Right lobe of liver (tissue), 6 donors: ENCODE measurements at regions not wholly inside any gene's neighbourhood (a gene's known extent, or its start where the extent isn't known, plus 50 kb on each side); places are given as distances from the start of the nearest gene placed in this dataset.

Source experiments
- ATAC-seq, 4 donors: fragments of 200-7000 bp; cut with Tn5 transposase; one replicate each; pipeline ENCODE4 v1.9.1; 2020; ENCODE audit warnings: mild to moderate bottlenecking in 4 of 4, moderate library complexity in 4 of 4
- DNase-seq, 3 donors: peaks; one replicate each; pipeline ENCODE4 v3.0.0-alpha.2; 2020
- H3K27ac ChIP-seq, 3 donors: fragments of 200-600 bp; one replicate each; pipeline ENCODE4 v1.8.0; 2022
- H3K27me3 ChIP-seq, 2 donors: fragments of 200-600 bp; one replicate each; pipeline ENCODE4 v1.8.0; 2022
- H3K36me3 ChIP-seq, 4 donors: fragments of 200-600 bp; sonication (generic) in 1 of 4; one replicate each; pipeline versions ENCODE4 v1.5.1 to v1.8.0; 2017 to 2022; ENCODE audit warnings: control low read depth in 1 of 4
- H3K4me1 ChIP-seq, 4 donors: fragments of 200-600 bp; sonication (generic) in 1 of 4; one replicate each; pipeline versions ENCODE4 v1.5.1 to v1.8.0; 2017 to 2022; ENCODE audit warnings: control low read depth in 1 of 4
- H3K4me3 ChIP-seq, 3 donors: fragments of 200-600 bp; one replicate each; pipeline ENCODE4 v1.8.0; 2022
- H3K9me3 ChIP-seq, 4 donors: fragments of 200-600 bp; sonication (generic) in 1 of 4; one replicate each; pipeline versions ENCODE4 v1.5.1 to v1.8.0; 2017 to 2022; ENCODE audit warnings: control low read depth in 1 of 4
- POLR2A ChIP-seq: fragments of 450-650 bp; IDR thresholded peaks from one replicate; pipeline ENCODE4 v1.6.1; 2017; ENCODE audit warnings: antibody characterized with exemption, mild to moderate bottlenecking
- WGBS: methylation state at CpG from one replicate; pipeline ENCODE4 v1.1.6; 2018; ENCODE audit warnings: low coverage, low lambda C conversion rate; ENCODE audit not compliant: insufficient coverage; ENCODE audit errors: missing lambda C conversion rate; 5-methylcytosine and 5-hydroxymethylcytosine counted together
- intact Hi-C, 2 donors: fragments of 100-400 bp; cut with DNase I; formaldehyde crosslinking; loops; one replicate each; pipeline versions ENCODE4 v1.11.2 to v1.14.1; 2022
- TF ChIP-seq, protein P1 (sequence below), 4 donors: fragments of 200-600 bp in 3 of 4; fragments of 450-650 bp in 1 of 4; IDR thresholded peaks; one replicate each; pipeline versions ENCODE4 v1.5.1 to v1.8.0; 2016 to 2022; ENCODE audit warnings: antibody characterized with exemption in 4 of 4, mild to moderate bottlenecking in 2 of 4
- donor health status: DM: no; HTN: yes; CAD: no.
- donor health status: DM: no; HTN: no; CAD: no.
- donor health status: DM: no; HTN: no; CAD: no.
- donor health status: DM: no; HTN: yes; CAD: no.
- donor health status: DM: no; HTN: yes; CAD: no.

DNA sequence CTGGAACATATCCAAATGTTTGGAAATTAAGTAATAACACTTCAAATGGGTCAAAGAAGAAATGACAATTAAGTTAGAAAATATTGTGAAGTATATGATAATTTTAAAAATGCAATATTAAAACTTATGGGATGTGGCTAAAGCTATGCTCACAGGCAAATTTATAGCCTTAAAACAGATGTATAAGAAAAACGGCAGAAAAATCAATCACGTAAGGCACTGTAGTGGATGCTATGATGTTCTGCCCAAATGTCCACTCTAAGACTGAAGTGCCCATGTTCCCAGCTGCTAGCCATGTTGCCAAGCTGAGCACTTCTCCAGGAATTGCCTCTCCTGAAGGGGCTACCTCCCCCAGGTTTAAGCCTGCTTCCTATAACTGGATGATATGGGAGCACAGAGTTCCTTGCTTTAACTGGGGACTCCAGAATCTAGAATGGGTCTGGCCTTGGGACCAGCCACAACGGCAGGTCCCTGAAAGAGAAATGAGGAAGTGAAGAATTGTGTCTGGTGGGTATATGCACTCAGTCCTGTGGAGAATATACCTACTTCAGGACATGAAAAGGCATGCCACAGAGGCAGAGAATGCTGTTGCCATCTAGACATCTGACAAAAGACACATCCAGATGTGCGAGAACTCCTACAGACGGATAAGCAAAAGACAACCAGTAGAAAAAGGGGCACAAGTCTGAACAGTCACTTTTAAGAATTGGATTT lies 78.2 kb upstream of the RXRA start:
- H3K27ac ChIP-seq = no peak overlapping the region
- 100% methylated on average over 2 of the region's 5 CpGs for WGBS
- peaks cover 0 to 4% (median 0%) of the 10 kb centered on the region in 4 donors for H3K9me3 ChIP-seq
- DNase-seq (peak in 1 of 3 donors; percentile 5), ATAC-seq (no peak)
- TF ChIP-seq, protein P1, sequence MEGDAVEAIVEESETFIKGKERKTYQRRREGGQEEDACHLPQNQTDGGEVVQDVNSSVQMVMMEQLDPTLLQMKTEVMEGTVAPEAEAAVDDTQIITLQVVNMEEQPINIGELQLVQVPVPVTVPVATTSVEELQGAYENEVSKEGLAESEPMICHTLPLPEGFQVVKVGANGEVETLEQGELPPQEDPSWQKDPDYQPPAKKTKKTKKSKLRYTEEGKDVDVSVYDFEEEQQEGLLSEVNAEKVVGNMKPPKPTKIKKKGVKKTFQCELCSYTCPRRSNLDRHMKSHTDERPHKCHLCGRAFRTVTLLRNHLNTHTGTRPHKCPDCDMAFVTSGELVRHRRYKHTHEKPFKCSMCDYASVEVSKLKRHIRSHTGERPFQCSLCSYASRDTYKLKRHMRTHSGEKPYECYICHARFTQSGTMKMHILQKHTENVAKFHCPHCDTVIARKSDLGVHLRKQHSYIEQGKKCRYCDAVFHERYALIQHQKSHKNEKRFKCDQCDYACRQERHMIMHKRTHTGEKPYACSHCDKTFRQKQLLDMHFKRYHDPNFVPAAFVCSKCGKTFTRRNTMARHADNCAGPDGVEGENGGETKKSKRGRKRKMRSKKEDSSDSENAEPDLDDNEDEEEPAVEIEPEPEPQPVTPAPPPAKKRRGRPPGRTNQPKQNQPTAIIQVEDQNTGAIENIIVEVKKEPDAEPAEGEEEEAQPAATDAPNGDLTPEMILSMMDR (IDR thresholded peaks at IDR 0.05) = no peak
- no peak for TF ChIP-seq POLR2A
- intact Hi-C loops = no loop called here
- H3K36me3 ChIP-seq = no peaks in the 10 kb centered on the region
- no peaks in the 10 kb centered on the region for H3K27me3 ChIP-seq
- peaks cover 0 to 13% (median 5%) of the 10 kb centered on the region in 4 donors for H3K4me1 ChIP-seq
- no peak overlapping the region for H3K4me3 ChIP-seq

DNA sequence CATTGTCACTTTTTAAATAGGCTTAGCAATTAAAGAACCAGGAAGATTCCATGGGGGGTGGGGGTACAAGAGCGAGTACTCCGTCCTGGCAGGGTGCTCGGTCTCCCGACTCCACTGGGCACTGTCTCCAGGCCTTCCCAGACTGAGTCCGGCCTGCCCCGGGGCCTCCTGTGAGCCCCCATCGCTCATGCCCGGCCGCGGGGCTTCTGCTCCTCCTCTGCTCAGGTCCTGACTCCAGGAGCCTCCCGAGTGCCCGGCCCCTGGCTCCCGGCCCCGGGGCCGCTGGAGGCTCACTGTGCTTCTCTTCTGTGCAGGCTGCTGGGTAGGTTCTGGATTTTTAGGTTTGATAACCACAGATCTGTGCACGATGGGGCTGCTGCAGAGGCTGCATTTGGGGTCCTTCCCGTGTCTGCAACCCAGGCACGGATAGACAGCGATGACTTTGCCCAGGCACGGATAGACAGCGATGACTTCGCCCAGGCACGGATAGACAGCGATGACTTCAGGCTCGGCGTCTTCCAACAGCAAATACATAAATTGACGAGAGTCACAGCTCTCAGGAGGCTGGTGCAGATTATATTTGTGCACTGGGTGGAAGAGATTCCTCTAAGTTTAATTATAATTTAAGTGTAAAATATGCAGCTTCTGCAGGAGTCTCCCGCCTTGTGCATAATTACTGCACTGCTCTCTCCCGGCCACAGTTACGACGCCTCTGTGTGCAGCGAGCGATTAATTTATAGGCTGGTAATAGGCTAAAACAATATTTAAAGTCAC lies 74.8 kb upstream of the RXRA start:
- 97% methylated on average over 7 of the region's 33 CpGs for WGBS
- peak in 1 of 3 donors; percentile 37 for DNase-seq
- peak in 1 of 4 donors; percentile 14 for ATAC-seq

DNA sequence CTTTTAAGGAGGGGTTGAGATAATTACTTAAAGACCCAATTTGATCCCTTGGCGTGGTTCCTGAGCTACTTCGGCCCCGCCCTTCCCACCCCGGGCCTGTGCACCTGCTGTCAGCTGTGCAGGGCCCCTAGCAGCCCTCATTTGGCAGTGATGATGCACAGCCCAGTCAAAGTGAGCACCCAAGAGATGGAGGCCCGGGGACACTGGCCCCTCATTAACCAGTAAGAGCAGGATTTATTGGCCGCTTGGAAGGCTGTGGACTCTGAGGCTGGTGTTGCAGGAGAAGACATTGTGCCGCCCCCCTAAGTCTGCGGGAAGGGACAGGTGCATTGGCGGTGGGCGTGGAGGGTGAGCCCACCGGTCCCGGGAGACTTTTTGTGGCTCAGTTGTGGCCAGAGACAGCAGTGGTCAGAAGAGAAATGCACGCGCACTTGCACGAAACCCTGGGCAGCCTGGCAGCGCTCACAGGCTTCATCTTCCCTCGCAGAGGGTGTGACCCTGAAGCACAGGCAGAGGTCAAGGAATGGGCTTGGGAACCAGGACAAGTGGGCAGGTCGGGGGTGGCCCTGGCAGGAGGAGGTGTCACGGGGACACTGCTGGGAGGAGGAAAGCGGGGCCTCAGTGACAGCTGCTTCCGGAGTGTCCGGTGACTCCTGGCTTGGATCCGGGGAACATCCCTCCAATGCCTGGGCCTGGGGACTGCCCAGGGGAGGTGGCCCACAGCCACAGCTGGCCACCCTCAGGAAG lies 74.0 kb upstream of the RXRA start:
- peaks cover 0 to 4% (median 0%) of the 10 kb centered on the region in 4 donors for H3K9me3 ChIP-seq
- no peaks in the 10 kb centered on the region for H3K36me3 ChIP-seq
- no peaks in the 10 kb centered on the region for H3K27me3 ChIP-seq
- ATAC-seq (peak; percentile 22 to 52 (median 34)), DNase-seq (peak in 1 of 3 donors; percentile 48)
- TF ChIP-seq, protein P1 (IDR thresholded peaks at IDR 0.05) = no peak
- TF ChIP-seq POLR2A = no peak
- intact Hi-C loops = loop anchor here in 1 of 2 donors (10.0 kb wide), 1 partner anchor 77 kb away; no protein-coding TSS in a partner anchor
- no peak overlapping the region for H3K4me3 ChIP-seq
- no peak overlapping the region for H3K27ac ChIP-seq
- no peaks in the 10 kb centered on the region for H3K4me1 ChIP-seq
- WGBS = 78% methylated on average over 11 of the region's 23 CpGs

More for the DNA sequence above, 74.8 kb upstream of the RXRA start:
- Histone ChIP-seq H3K4me1 (no peaks in the 10 kb centered on the region), H3K4me3 (no peak overlapping the region), H3K27me3 (no peaks in the 10 kb centered on the region), H3K9me3 (peaks cover 0 to 4% (median 0%) of the 10 kb centered on the region in 4 donors), H3K27ac (no peak overlapping the region), H3K36me3 (no peaks in the 10 kb centered on the region)
- intact Hi-C loops = loop anchor here in 1 of 2 donors (10.0 kb wide), 1 partner anchor 77 kb away; no protein-coding TSS in a partner anchor
- TF ChIP-seq, protein P1 (IDR thresholded peaks at IDR 0.05) = no peak
- TF ChIP-seq POLR2A = no peak

DNA sequence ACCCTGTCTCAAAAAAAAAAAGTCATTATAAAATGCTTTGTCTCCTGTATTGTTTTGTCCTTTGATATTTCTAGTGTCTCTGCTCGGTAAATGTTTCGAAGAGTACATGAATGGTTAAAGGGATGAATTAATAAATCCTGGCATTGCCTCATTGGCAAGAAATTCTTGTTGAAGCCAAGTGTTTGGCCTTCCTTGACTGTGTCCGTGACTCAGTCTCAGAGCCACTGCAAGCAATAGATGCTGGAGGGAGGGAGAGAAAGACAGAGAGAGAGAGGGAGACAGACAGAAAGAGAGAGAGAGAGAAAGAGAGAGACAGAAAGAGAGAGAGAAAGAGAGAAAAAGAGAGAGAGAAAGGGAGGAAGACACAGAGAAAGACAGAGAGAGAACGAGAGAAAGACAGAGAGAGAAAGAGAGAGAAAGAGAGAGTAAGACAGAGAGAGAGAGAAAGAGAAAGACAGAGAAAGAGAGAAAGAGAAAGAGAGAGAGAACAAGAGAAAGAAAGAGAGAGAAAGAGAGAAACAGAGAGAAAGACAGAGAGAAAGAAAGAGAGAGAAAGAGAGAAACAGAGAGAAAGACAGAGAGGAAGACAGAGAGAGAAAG lies 72.5 kb upstream of the RXRA start:
- H3K4me1 ChIP-seq = peaks cover 0 to 14% (median 5%) of the 10 kb centered on the region in 4 donors
- H3K9me3 ChIP-seq = no peaks in the 10 kb centered on the region
- H3K36me3 ChIP-seq = no peaks in the 10 kb centered on the region
- ATAC-seq (no peak), DNase-seq (peak in 1 of 3 donors; percentile 3)
- intact Hi-C loops = loop anchor here in 1 of 2 donors (10.0 kb wide), 1 partner anchor 79 kb away; no protein-coding TSS in a partner anchor
- no peak overlapping the region for H3K27ac ChIP-seq
- H3K4me3 ChIP-seq = no peak overlapping the region
- 81% methylated on average over 4 of the region's 4 CpGs for WGBS
- H3K27me3 ChIP-seq = no peaks in the 10 kb centered on the region
- no peak for TF ChIP-seq POLR2A
- TF ChIP-seq, protein P1 (IDR thresholded peaks at IDR 0.05) = no peak
